Astrocyte of the cerebellum (primary cell): ENCODE measurements at regions not wholly inside any gene's neighbourhood (a gene's known extent, or its start where the extent isn't known, plus 50 kb on each side); places are given as distances from the start of the nearest gene placed in this dataset.

Source experiments
- DNase-seq: peaks from one replicate; pipeline ENCODE4 v3.0.0-alpha.2; 2011; ENCODE audit warnings: low read depth
- H3K4me3 ChIP-seq: 2 replicates; pipeline ENCODE4 v1.5.1; 2011; ENCODE audit warnings: mild to moderate bottlenecking, low read depth, low read length, moderate library complexity
- in situ Hi-C: cut with HindIII; loops from 2 replicates; pipeline ENCODE4 v1.10.0; 2017; ENCODE audit warnings: low sequenced_read_pairs
- TF ChIP-seq, protein P1 (sequence below): IDR thresholded peaks from 2 replicates; pipeline ENCODE4 v1.5.1; 2012; ENCODE audit warnings: low read length, low read depth, moderate library complexity, mild to moderate bottlenecking; ENCODE audit errors: missing control alignments

GRCh38 chr12:58570411-58570810 is 349.9 kb downstream of the LRIG3 start:
- no peak for DNase-seq

GRCh38 chr12:58575256-58575655 is 345.0 kb downstream of the LRIG3 start:
- H3K4me3 ChIP-seq: no peak overlapping the region
- TF ChIP-seq, protein P1, sequence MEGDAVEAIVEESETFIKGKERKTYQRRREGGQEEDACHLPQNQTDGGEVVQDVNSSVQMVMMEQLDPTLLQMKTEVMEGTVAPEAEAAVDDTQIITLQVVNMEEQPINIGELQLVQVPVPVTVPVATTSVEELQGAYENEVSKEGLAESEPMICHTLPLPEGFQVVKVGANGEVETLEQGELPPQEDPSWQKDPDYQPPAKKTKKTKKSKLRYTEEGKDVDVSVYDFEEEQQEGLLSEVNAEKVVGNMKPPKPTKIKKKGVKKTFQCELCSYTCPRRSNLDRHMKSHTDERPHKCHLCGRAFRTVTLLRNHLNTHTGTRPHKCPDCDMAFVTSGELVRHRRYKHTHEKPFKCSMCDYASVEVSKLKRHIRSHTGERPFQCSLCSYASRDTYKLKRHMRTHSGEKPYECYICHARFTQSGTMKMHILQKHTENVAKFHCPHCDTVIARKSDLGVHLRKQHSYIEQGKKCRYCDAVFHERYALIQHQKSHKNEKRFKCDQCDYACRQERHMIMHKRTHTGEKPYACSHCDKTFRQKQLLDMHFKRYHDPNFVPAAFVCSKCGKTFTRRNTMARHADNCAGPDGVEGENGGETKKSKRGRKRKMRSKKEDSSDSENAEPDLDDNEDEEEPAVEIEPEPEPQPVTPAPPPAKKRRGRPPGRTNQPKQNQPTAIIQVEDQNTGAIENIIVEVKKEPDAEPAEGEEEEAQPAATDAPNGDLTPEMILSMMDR: no peak
- in situ Hi-C loops: no loop called here
- no peak for DNase-seq

More at GRCh38 chr12:58570411-58570810, 349.9 kb downstream of the LRIG3 start:
- TF ChIP-seq, protein P1: no peak
- in situ Hi-C loops: no loop called here
- no peak overlapping the region for H3K4me3 ChIP-seq

GRCh38 chr12:58576081-58576480 is 344.2 kb downstream of the LRIG3 start:
- TF ChIP-seq, protein P1: no peak
- no peak overlapping the region for H3K4me3 ChIP-seq
- no peak for DNase-seq
- in situ Hi-C loops: no loop called here

- H3K4me3 ChIP-seq: no peak overlapping the region
- TF ChIP-seq, protein P1: no peak
- in situ Hi-C loops: no loop called here
- no peak for DNase-seq
These were observed 343.4 kb downstream of the LRIG3 start for GRCh38 chr12:58576916-58577315.

DNA sequence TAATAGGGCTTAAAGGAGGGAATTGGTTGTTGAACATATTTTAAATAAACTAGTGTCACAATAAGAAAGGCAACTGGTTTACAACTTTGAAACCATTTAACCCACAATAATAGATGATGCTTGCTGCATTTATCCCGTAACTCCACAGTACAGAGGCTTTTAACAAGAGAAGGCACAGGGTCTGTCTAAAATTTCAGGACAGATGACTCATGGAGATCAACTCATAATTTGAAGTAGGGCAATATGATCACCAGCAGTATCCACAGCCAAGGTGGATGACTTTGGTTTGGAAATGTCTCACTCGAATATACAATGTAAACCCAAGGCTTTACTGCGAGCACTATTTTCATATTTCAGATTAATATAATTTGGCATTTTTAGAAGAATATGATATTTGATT is 340.2 kb downstream of the LRIG3 start:
- TF ChIP-seq, protein P1: no peak
- in situ Hi-C loops: no loop called here
- no peak for DNase-seq
- no peak overlapping the region for H3K4me3 ChIP-seq

GRCh38 chr12:58583529-58583928 is 336.8 kb downstream of the LRIG3 start:
- DNase-seq: no peak
- H3K4me3 ChIP-seq: no peak overlapping the region
- in situ Hi-C loops: no loop called here
- TF ChIP-seq, protein P1: no peak

GRCh38 chr12:58583940-58584339 is 336.4 kb downstream of the LRIG3 start:
- TF ChIP-seq, protein P1: no peak
- H3K4me3 ChIP-seq: no peak overlapping the region
- no peak for DNase-seq
- in situ Hi-C loops: no loop called here
